ENCODE measurements at regions not wholly inside any gene's neighbourhood (a gene's known extent, or its start where the extent isn't known, plus 50 kb on each side); places are given as distances from the start of the nearest gene placed in this dataset.

DNA sequence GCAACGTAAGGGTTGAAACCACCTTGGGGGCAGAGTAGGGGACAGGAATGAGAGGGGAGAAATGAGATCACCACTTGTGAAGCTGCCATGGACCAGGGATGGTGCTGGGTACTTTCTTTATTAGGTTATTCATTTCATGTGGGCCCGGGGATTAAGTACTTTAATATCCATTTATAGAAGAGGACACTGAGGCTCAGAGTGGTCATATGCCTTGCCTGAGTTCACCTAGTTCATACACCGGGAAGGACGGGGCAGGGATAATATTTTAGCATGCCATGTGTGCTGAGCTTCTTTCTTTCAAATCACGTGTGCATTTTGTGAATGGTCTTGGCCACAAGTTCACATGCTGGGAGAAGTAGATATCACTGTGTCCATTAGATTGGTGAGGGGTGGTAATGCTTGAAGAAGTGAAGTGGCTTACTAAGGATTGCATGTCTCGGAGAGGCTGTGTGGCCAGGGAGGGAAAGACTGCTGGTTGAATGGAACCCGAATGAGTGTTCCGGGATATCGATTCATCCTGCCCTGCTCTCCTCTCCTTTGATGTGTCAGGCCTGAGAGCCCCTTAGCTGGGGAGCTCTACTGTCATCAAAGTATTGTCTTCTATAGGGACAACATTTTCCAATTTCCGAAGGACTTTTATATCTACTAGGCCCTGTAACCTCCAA, 187.1 kb downstream of the MYCN start:
- H3K27ac ChIP-seq: no peak overlapping the region
- no peak for TF ChIP-seq ZFX (IDR thresholded peaks at IDR 0.05; ENCODE audit: borderline replicate concordance)
- TF ChIP-seq, protein P1, sequence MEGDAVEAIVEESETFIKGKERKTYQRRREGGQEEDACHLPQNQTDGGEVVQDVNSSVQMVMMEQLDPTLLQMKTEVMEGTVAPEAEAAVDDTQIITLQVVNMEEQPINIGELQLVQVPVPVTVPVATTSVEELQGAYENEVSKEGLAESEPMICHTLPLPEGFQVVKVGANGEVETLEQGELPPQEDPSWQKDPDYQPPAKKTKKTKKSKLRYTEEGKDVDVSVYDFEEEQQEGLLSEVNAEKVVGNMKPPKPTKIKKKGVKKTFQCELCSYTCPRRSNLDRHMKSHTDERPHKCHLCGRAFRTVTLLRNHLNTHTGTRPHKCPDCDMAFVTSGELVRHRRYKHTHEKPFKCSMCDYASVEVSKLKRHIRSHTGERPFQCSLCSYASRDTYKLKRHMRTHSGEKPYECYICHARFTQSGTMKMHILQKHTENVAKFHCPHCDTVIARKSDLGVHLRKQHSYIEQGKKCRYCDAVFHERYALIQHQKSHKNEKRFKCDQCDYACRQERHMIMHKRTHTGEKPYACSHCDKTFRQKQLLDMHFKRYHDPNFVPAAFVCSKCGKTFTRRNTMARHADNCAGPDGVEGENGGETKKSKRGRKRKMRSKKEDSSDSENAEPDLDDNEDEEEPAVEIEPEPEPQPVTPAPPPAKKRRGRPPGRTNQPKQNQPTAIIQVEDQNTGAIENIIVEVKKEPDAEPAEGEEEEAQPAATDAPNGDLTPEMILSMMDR (IDR thresholded peaks at IDR 0.05): no peak

DNA sequence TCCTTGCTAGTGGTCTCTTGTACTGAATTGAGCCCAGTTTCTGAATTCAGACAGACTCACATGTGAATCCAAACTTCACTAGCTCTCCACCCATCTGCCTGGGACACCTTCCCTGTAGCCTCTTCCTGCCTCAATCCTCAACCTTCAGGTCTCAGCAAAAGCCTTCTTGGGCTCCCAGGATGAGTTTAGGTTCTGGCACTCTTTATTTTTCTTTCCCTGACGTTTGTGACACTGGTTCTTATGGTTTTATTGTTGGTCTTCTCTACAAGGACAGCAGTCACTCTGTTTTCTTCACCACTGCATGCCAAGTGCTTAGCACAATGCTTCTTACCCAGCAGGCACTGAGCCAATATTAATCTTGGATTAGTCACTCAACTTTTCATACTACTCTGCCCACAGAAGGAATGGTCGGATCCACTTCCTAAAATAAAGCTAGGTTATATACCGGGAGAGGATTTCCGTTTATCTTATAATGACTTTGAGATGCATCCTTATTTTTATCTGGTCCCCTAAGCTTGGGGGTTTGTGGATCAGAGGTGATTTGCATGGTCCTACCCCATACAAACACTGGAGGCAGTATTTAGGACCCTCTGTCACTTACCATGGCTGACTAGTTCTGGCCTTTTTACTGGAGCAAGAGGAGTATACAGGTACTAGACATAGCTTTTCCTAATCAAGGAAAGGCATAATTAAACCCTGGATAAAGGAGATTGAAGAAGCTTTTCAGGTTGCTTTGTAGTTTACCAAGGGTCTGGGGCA, 186.3 kb downstream of the MYCN start:
- no peak overlapping the region for H3K27ac ChIP-seq
- TF ChIP-seq ZFX (IDR thresholded peaks at IDR 0.05; ENCODE audit: borderline replicate concordance): no peak
- TF ChIP-seq, protein P1 (IDR thresholded peaks at IDR 0.05): no peak

DNA sequence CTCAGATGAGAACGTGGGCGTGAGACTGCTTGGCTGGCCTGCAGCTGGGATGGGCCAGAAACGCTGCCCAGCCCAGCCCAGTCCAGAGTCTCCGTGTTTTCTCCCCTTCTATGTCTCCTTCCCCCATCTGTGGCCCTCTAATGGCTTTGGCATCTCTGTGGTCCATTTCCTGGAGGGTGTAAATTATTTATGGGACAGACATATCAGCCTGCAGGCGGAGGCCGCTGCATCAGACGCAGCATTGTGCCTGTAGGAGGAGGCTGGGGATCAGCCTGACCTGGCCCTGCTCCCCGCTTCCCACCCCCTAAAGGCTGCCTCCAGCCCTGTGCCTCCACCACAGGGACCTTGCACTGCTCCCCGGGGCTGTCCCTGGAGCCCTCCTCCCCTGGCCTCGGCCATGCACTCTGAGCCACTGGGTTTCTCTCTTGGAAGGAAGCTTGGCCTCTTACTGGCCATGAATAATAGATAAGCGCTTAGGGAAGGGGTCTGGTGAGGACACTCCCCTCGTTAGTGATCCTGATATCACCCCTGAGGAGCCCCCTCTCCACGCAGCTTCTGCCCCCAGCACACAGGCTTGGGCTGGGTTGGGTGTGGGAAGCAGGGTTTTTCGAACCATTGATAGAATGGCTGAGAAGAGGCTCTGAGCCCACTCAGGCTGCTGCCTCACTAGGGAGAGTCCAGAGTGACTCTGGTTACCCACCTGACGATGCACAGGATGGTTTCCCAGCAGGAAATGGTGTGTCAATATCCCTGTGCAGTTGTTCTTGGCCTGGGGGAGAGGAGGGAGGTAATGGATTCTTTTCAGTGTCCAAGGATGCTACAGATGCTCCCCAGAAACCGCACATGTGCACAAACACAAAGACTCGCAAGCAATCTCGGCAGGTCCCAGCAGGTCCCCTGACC, 185.5 kb downstream of the MYCN start:
- no peak for TF ChIP-seq ZFX (IDR thresholded peaks at IDR 0.05; ENCODE audit: borderline replicate concordance)
- TF ChIP-seq, protein P1 (IDR thresholded peaks at IDR 0.05): no peak
- no peak overlapping the region for H3K27ac ChIP-seq

DNA sequence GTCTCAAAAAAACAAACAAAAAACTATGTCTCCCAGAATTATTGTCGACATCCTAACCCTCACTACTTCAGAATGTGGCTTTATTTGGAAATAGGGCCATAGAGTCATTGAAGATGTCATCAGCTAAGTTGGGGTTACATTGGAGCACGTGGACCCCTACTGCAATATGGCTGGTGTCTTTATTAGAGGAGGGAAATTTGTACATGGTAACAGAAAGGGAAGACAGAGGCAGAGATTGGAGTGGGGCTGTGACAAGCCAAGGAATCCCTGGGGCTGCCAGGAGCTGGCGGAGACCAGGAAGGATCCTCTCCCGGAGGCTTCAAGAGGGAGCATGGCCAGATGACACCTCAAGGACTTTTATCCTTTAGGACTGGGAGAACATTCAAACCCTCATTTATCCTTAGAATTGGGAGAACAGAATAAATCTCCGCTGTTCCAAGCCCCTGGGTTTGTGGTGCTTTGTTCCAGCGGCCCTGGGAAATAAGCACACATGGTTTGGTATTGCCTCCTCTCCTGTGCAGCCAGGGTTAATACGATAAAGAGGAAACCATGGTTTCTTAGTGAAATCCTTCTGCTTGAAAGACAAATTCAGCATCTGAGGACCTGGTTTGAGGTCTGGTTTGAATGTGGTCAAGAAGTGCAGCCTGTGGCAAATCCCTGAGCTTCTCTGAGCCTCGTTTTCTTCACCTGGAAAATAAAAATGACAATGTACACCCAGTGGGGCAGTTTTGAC, 184.7 kb downstream of the MYCN start:
- no peak overlapping the region for H3K27ac ChIP-seq
- TF ChIP-seq ZFX (IDR thresholded peaks at IDR 0.05; ENCODE audit: borderline replicate concordance): no peak
- TF ChIP-seq, protein P1 (IDR thresholded peaks at IDR 0.05): no peak

DNA sequence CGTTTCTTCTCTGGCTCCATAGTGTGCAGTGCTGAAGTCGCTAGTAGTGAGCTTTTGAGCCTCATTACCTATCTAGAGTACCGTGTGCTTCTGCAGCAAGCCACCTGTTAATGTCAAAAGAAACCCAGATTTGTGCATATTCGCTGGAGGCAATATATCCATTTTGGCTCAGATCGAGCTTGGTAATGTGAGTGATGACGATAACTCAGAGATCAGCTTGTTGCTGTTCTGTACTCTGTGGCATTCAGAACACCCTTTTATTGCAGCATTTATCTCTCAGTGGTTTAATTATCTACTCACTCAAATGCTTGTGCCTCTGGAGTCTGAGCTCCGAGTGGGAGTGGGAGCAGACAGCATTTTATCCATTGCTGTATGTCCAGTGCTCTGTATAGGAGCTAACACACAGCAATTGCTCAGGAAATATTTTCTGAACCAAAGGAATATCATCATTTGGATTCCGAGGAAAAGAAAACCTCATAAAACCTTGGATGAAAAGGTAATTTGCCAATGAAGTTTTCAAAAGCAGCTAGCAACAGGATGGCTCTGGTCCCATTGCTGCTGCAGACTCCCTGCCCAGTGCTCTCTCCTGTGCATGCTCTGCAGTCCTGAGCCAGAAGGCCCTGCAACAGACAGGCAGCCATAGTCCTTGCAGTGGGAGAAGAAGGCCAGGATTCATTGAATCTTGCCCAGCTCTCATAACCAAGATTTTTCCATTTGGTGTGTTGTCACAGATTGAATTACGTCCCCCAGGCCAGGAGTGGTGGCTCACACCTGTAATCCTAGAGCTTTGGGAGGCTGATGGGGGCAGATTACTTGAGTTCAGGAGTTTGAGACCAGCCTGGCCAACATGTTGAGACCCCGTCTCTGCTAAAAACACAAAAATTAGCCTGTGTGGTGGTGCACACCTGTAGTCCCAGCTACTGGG, 183.8 kb downstream of the MYCN start:
- TF ChIP-seq, protein P1 (IDR thresholded peaks at IDR 0.05): no peak
- TF ChIP-seq ZFX (IDR thresholded peaks at IDR 0.05; ENCODE audit: borderline replicate concordance): no peak
- H3K27ac ChIP-seq: no peak overlapping the region

DNA sequence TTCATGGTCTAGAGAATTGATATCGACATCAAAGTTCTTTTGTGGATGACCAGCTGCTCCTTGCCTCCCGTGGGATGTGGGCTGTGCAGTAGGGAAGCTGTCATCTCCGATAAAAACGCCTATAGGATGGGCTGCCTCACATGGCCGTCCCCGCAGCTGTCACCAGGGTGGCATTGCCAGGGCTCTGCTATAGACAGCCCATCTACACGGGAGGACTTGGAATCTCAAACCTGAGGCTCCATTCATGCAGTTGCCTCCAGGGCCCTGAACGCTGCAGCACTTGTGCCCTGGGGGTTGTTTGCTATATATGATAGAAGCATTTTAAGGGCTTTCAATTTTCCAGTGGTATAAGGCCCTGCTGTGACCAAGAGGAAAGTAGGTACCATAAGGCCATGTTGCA, 183.1 kb downstream of the MYCN start:
- no peak overlapping the region for H3K27ac ChIP-seq
- no peak for TF ChIP-seq ZFX (IDR thresholded peaks at IDR 0.05; ENCODE audit: borderline replicate concordance)
- TF ChIP-seq, protein P1 (IDR thresholded peaks at IDR 0.05): no peak

Measured in 22Rv1 (cell line).